ENCODE measurements at regions not wholly inside any gene's neighbourhood (a gene's known extent, or its start where the extent isn't known, plus 50 kb on each side); places are given as distances from the start of the nearest gene placed in this dataset.

GRCh38 chr1:38721816-38722215 lies 137.8 kb downstream of the RRAGC start:
- TF ChIP-seq Cebpa-rat (IDR thresholded peaks at IDR 0.05): no peak
- H3K27me3 ChIP-seq: no peaks in the 10 kb centered on the region

GRCh38 chr1:38719880-38720279 lies 139.7 kb downstream of the RRAGC start:
- no peak for TF ChIP-seq Cebpa-rat (IDR thresholded peaks at IDR 0.05)
- no peaks in the 10 kb centered on the region for H4K20me1 ChIP-seq
- H3K27me3 ChIP-seq: no peaks in the 10 kb centered on the region
- H3K4me1 ChIP-seq: no peaks in the 10 kb centered on the region
- no peak overlapping the region for H3K9ac ChIP-seq
- peaks cover 16% of the 10 kb centered on the region for H3K9me3 ChIP-seq
- H3K27ac ChIP-seq: no peak overlapping the region
- no peak overlapping the region for H3K4me3 ChIP-seq
- no peak overlapping the region for H3K4me2 ChIP-seq
- no peaks in the 10 kb centered on the region for H3K36me3 ChIP-seq

More at GRCh38 chr1:38721816-38722215, 137.8 kb downstream of the RRAGC start:
- peaks cover 2% of the 10 kb centered on the region; the same call in 1 of the 2 replicates for H3K9me3 ChIP-seq
- no peak overlapping the region for H3K4me3 ChIP-seq
- no peaks in the 10 kb centered on the region for H3K36me3 ChIP-seq
- H3K4me1 ChIP-seq: no peaks in the 10 kb centered on the region
- no peaks in the 10 kb centered on the region for H4K20me1 ChIP-seq
- no peak overlapping the region for H3K9ac ChIP-seq
- no peak overlapping the region for H3K4me2 ChIP-seq
- no peak overlapping the region for H3K27ac ChIP-seq

GRCh38 chr1:38718031-38718430 lies 141.5 kb downstream of the RRAGC start:
- H3K4me1 ChIP-seq: no peaks in the 10 kb centered on the region
- H3K9me3 ChIP-seq: peaks cover 16% of the 10 kb centered on the region
- no peak overlapping the region for H3K27ac ChIP-seq
- no peak overlapping the region for H3K4me3 ChIP-seq
- H4K20me1 ChIP-seq: no peaks in the 10 kb centered on the region
- no peak for TF ChIP-seq Cebpa-rat (IDR thresholded peaks at IDR 0.05)
- no peaks in the 10 kb centered on the region for H3K36me3 ChIP-seq
- H3K9ac ChIP-seq: no peak overlapping the region
- H3K4me2 ChIP-seq: no peak overlapping the region
- H3K27me3 ChIP-seq: no peaks in the 10 kb centered on the region

GRCh38 chr1:38716229-38716628 lies 143.3 kb downstream of the RRAGC start:
- Histone ChIP-seq H3K4me3 (no peak overlapping the region), H3K27me3 (no peaks in the 10 kb centered on the region), H3K9me3 (peaks cover 21% of the 10 kb centered on the region), H3K27ac (no peak overlapping the region), H3K4me1 (no peaks in the 10 kb centered on the region), H3K9ac (no peak overlapping the region), H4K20me1 (no peaks in the 10 kb centered on the region), H3K4me2 (no peak overlapping the region), H3K36me3 (no peaks in the 10 kb centered on the region)
- no peak for TF ChIP-seq Cebpa-rat (IDR thresholded peaks at IDR 0.05)

- Histone ChIP-seq H3K27me3 (no peaks in the 10 kb centered on the region), H3K4me3 (no peak overlapping the region), H4K20me1 (no peaks in the 10 kb centered on the region), H3K27ac (no peak overlapping the region), H3K4me1 (no peaks in the 10 kb centered on the region), H3K4me2 (no peak overlapping the region), H3K36me3 (no peaks in the 10 kb centered on the region), H3K9me3 (peaks cover 21% of the 10 kb centered on the region), H3K9ac (no peak overlapping the region)
- TF ChIP-seq Cebpa-rat (IDR thresholded peaks at IDR 0.05): no peak
Measured at GRCh38 chr1:38715415-38715814, 144.2 kb downstream of the RRAGC start.

GRCh38 chr1:38712046-38712445 lies 147.5 kb downstream of the RRAGC start:
- H3K27me3 ChIP-seq: no peaks in the 10 kb centered on the region
- no peaks in the 10 kb centered on the region for H4K20me1 ChIP-seq
- no peak overlapping the region for H3K4me3 ChIP-seq
- peaks cover 22% of the 10 kb centered on the region for H3K9me3 ChIP-seq
- H3K4me2 ChIP-seq: no peak overlapping the region
- H3K36me3 ChIP-seq: no peaks in the 10 kb centered on the region
- no peaks in the 10 kb centered on the region for H3K4me1 ChIP-seq
- H3K27ac ChIP-seq: no peak overlapping the region
- no peak for TF ChIP-seq Cebpa-rat (IDR thresholded peaks at IDR 0.05)
- no peak overlapping the region for H3K9ac ChIP-seq

- Histone ChIP-seq H3K4me1 (no peaks in the 10 kb centered on the region), H3K4me3 (no peak overlapping the region), H3K4me2 (no peak overlapping the region), H3K9me3 (peaks cover 23% of the 10 kb centered on the region), H4K20me1 (no peaks in the 10 kb centered on the region), H3K27ac (no peak overlapping the region), H3K36me3 (no peaks in the 10 kb centered on the region), H3K27me3 (no peaks in the 10 kb centered on the region), H3K9ac (no peak overlapping the region)
- TF ChIP-seq Cebpa-rat (IDR thresholded peaks at IDR 0.05): no peak
Measured at GRCh38 chr1:38708701-38709258, 150.8 kb downstream of the RRAGC start.

- Histone ChIP-seq H3K9ac (no peak overlapping the region), H3K27ac (no peak overlapping the region), H3K4me2 (no peak overlapping the region), H3K4me1 (peaks cover 16% of the 10 kb centered on the region), H3K4me3 (no peak overlapping the region), H3K27me3 (no peaks in the 10 kb centered on the region), H3K9me3 (peaks cover 7% of the 10 kb centered on the region), H4K20me1 (no peaks in the 10 kb centered on the region), H3K36me3 (no peaks in the 10 kb centered on the region)
- no peak for TF ChIP-seq Cebpa-rat (IDR thresholded peaks at IDR 0.05)
Measured at GRCh38 chr1:38701088-38701487, 158.5 kb downstream of the RRAGC start.

GRCh38 chr1:38700077-38700470 lies 159.5 kb downstream of the RRAGC start:
- no peak for TF ChIP-seq Cebpa-rat (IDR thresholded peaks at IDR 0.05)
- no peaks in the 10 kb centered on the region for H3K27me3 ChIP-seq

GRCh38 chr1:38699330-38700076 lies 160.1 kb downstream of the RRAGC start:
- H3K9me3 ChIP-seq: no peaks in the 10 kb centered on the region
- peaks cover 19% of the 10 kb centered on the region for H3K4me1 ChIP-seq
- H3K27ac ChIP-seq: no peak overlapping the region
- H3K4me3 ChIP-seq: no peak overlapping the region
- H3K4me2 ChIP-seq: no peak overlapping the region
- H4K20me1 ChIP-seq: no peaks in the 10 kb centered on the region
- no peaks in the 10 kb centered on the region for H3K36me3 ChIP-seq
- no peak overlapping the region for H3K9ac ChIP-seq
- TF ChIP-seq Cebpa-rat (IDR thresholded peaks at IDR 0.05): no peak
- H3K27me3 ChIP-seq: no peaks in the 10 kb centered on the region

More at GRCh38 chr1:38700077-38700470, 159.5 kb downstream of the RRAGC start:
- no peak overlapping the region for H3K4me2 ChIP-seq
- no peak overlapping the region for H3K4me3 ChIP-seq
- H4K20me1 ChIP-seq: no peaks in the 10 kb centered on the region
- H3K9me3 ChIP-seq: no peaks in the 10 kb centered on the region
- H3K4me1 ChIP-seq: peaks cover 19% of the 10 kb centered on the region
- H3K36me3 ChIP-seq: no peaks in the 10 kb centered on the region
- no peak overlapping the region for H3K9ac ChIP-seq
- no peak overlapping the region for H3K27ac ChIP-seq

Data from BLaER1 (cell line).